ACHN (cell line): ENCODE measurements at regions not wholly inside any gene's neighbourhood (a gene's known extent, or its start where the extent isn't known, plus 50 kb on each side); places are given as distances from the start of the nearest gene placed in this dataset.
"Not testable (repeated sequence)": the region's sequence is repeated elsewhere in the genome, so short reads cannot be mapped to it uniquely, and the experiment has no call there.

Source experiments
- DNase-seq: peaks from one replicate; pipeline ENCODE4 v3.0.0-alpha.2; 2015
- in situ Hi-C: cut with HindIII; loops from 2 replicates; pipeline ENCODE4 v1.10.0; 2017; ENCODE audit warnings: low sequenced_read_pairs, low pct_ligation_motif_present, low pct_unique_long_range_greater_than_20kb

GRCh38 chr5:17860660-17861315 lies 226.5 kb downstream of the TAF11L14 start:
- in situ Hi-C loops, result no loop called here
- no peak for DNase-seq

GRCh38 chr5:17864903-17865302 lies 230.6 kb downstream of the TAF11L14 start:
- DNase-seq, in situ Hi-C loops: not testable (repeated sequence)

- in situ Hi-C loops, DNase-seq: not testable (repeated sequence)
These were observed 231.7 kb downstream of the TAF11L14 start for GRCh38 chr5:17865966-17866365.

- in situ Hi-C loops, result no loop called here
- no peak for DNase-seq
These were observed 237.9 kb downstream of the TAF11L14 start for GRCh38 chr5:17872204-17872603.

GRCh38 chr5:17878541-17878940 lies 244.3 kb downstream of the TAF11L14 start:
- no peak for DNase-seq
- in situ Hi-C loops, result no loop called here

GRCh38 chr5:17879276-17879675 lies 245.0 kb downstream of the TAF11L14 start:
- in situ Hi-C loops, result no loop called here
- DNase-seq, result no peak

GRCh38 chr5:17880869-17881268 lies 246.6 kb downstream of the TAF11L14 start:
- in situ Hi-C loops, result no loop called here
- no peak for DNase-seq

GRCh38 chr5:17882760-17883488 lies 248.7 kb downstream of the TAF11L14 start:
- in situ Hi-C loops, result no loop called here
- DNase-seq, result no peak

- in situ Hi-C loops, result no loop called here
- DNase-seq, result no peak
These were observed 253.9 kb downstream of the TAF11L14 start for GRCh38 chr5:17888155-17888554.

GRCh38 chr5:17890501-17890900 lies 256.2 kb downstream of the TAF11L14 start:
- no peak for DNase-seq
- in situ Hi-C loops, result no loop called here

- in situ Hi-C loops, result no loop called here
- no peak for DNase-seq
These were observed 257.6 kb downstream of the TAF11L14 start for GRCh38 chr5:17891881-17892280.

GRCh38 chr5:17893026-17893635 lies 258.9 kb downstream of the TAF11L14 start:
- in situ Hi-C loops, result no loop called here
- no peak for DNase-seq

- no peak for DNase-seq
- in situ Hi-C loops, result no loop called here
These were observed 261.2 kb downstream of the TAF11L14 start for GRCh38 chr5:17895288-17896033.

- in situ Hi-C loops, result no loop called here
- no peak for DNase-seq
These were observed 262.3 kb downstream of the TAF11L14 start for GRCh38 chr5:17896605-17897004.

- DNase-seq, result no peak
- in situ Hi-C loops, result no loop called here
These were observed 263.5 kb downstream of the TAF11L14 start for GRCh38 chr5:17897776-17898175.

GRCh38 chr5:17898766-17899165 lies 264.5 kb downstream of the TAF11L14 start:
- no peak for DNase-seq
- in situ Hi-C loops, result no loop called here

GRCh38 chr5:17907094-17907493 lies 272.8 kb downstream of the TAF11L14 start:
- in situ Hi-C loops, result no loop called here
- no peak for DNase-seq

GRCh38 chr5:17910318-17910717 lies 276.1 kb downstream of the TAF11L14 start:
- in situ Hi-C loops, result no loop called here
- DNase-seq, result no peak

GRCh38 chr5:17912794-17913193 lies 278.5 kb downstream of the TAF11L14 start:
- DNase-seq, result no peak
- in situ Hi-C loops, result no loop called here
